Calu3 (cell line): ENCODE measurements at regions not wholly inside any gene's neighbourhood (a gene's known extent, or its start where the extent isn't known, plus 50 kb on each side); places are given as distances from the start of the nearest gene placed in this dataset.

ENCODE experiments used
- BruUV-seq: library from RNA; stranded (reverse); fragments of 400-500 nt; replicated peaks from 2 replicates; lab custom pipeline; 2021; lab: Mats Ljungman, UMichigan
- CTCF ChIA-PET: fragments of 300-600 bp; sonication (Branson Sonifier 250); formaldehyde crosslinking; loops from one replicate; lab custom pipeline; 2022; ENCODE audit warnings: antibody characterized with exemption; lab: Charles Lee
- DNase-seq: peaks from one replicate; pipeline ENCODE4 v3.0.0; 2022
- H3K27ac Mint-ChIP-seq: one replicate; pipeline ENCODE4 v1.8.0; 2022; ENCODE audit warnings: mixed read lengths; ENCODE audit not compliant: unreplicated experiment
- H3K27me3 Mint-ChIP-seq: one replicate; pipeline ENCODE4 v1.8.0; 2022; ENCODE audit warnings: mixed read lengths; ENCODE audit not compliant: unreplicated experiment
- H3K36me3 Mint-ChIP-seq: one replicate; pipeline ENCODE4 v1.8.0; 2022; ENCODE audit warnings: mild to moderate bottlenecking, moderate library complexity, mixed read lengths; ENCODE audit not compliant: insufficient read depth, unreplicated experiment
- H3K4me1 Mint-ChIP-seq: one replicate; pipeline ENCODE4 v1.8.0; 2022; ENCODE audit warnings: mild to moderate bottlenecking, low read depth, mixed read lengths; ENCODE audit not compliant: unreplicated experiment
- H3K4me3 Mint-ChIP-seq: one replicate; pipeline ENCODE4 v1.8.0; 2022; ENCODE audit warnings: mild to moderate bottlenecking, low read depth, moderate library complexity, mixed read lengths; ENCODE audit not compliant: unreplicated experiment
- H3K9me3 Mint-ChIP-seq: one replicate; pipeline ENCODE4 v1.8.0; 2022; ENCODE audit warnings: low read depth, mixed read lengths; ENCODE audit not compliant: unreplicated experiment
- CTCF ChIP-seq: fragments of 200-600 bp; IDR thresholded peaks from one replicate; pipeline ENCODE4 v1.8.0; 2022; ENCODE audit warnings: antibody characterized with exemption; ENCODE audit not compliant: unreplicated experiment
- intact Hi-C: fragments of 100-400 bp; cut with micrococcal nuclease; formaldehyde crosslinking; loops from one replicate; pipeline ENCODE4 v1.10.0; 2022; ENCODE audit not compliant: unreplicated experiment

- H3K4me1 Mint-ChIP-seq = no peaks in the 10 kb centered on the region
- peak; percentile 53 for DNase-seq
- H3K9me3 Mint-ChIP-seq = peaks cover 8% of the 10 kb centered on the region
- CTCF ChIA-PET = no interaction called here
- BruUV-seq = no TSS peak
- peak; percentile 32 for TF ChIP-seq CTCF
- H3K27ac Mint-ChIP-seq = no peak overlapping the region
- intact Hi-C loops = loop anchor here (1.0 to 10.0 kb wide), 2 partner anchors 73 to 277 kb away; no protein-coding TSS in a partner anchor
- no peaks in the 10 kb centered on the region for H3K36me3 Mint-ChIP-seq
- H3K4me3 Mint-ChIP-seq = no peak overlapping the region
- H3K27me3 Mint-ChIP-seq = peaks cover 21% of the 10 kb centered on the region
Measured at GRCh38 chr16:56041556-56042140, 149.6 kb upstream of the GNAO1 start.

GRCh38 chr16:56038564-56039098 lies 152.7 kb upstream of the GNAO1 start:
- Mint-ChIP-seq H3K4me1 (no peaks in the 10 kb centered on the region), H3K4me3 (no peak overlapping the region), H3K27ac (no peak overlapping the region), H3K9me3 (peaks cover 8% of the 10 kb centered on the region), H3K36me3 (no peaks in the 10 kb centered on the region), H3K27me3 (peaks cover 29% of the 10 kb centered on the region)
- intact Hi-C loops = no loop called here
- TF ChIP-seq CTCF = no peak
- CTCF ChIA-PET = no interaction called here
- DNase-seq = no peak
- BruUV-seq = no TSS peak

- no peak for DNase-seq
- H3K27me3 Mint-ChIP-seq = peaks cover 53% of the 10 kb centered on the region
- no peak for TF ChIP-seq CTCF
- H3K27ac Mint-ChIP-seq = no peak overlapping the region
- no peaks in the 10 kb centered on the region for H3K4me1 Mint-ChIP-seq
- CTCF ChIA-PET = no interaction called here
- H3K36me3 Mint-ChIP-seq = no peaks in the 10 kb centered on the region
- intact Hi-C loops = loop anchor here (5.0 kb wide), 1 partner anchor 90 kb away; no protein-coding TSS in a partner anchor
- no peak overlapping the region for H3K4me3 Mint-ChIP-seq
- BruUV-seq = no TSS peak
- H3K9me3 Mint-ChIP-seq = peaks cover 3% of the 10 kb centered on the region
Measured at GRCh38 chr16:56032072-56032471, 156.9 kb upstream of the CES5A start.

GRCh38 chr16:56029026-56029425 lies 153.9 kb upstream of the CES5A start:
- Mint-ChIP-seq H3K27ac (no peak overlapping the region), H3K4me1 (no peaks in the 10 kb centered on the region), H3K36me3 (no peaks in the 10 kb centered on the region), H3K9me3 (no peaks in the 10 kb centered on the region), H3K4me3 (no peak overlapping the region), H3K27me3 (peaks cover 40% of the 10 kb centered on the region)
- DNase-seq = no peak
- no peak for TF ChIP-seq CTCF
- BruUV-seq = no TSS peak
- CTCF ChIA-PET = no interaction called here
- intact Hi-C loops = no loop called here
